ENCODE measurements at regions not wholly inside any gene's neighbourhood (a gene's known extent, or its start where the extent isn't known, plus 50 kb on each side); places are given as distances from the start of the nearest gene placed in this dataset.

DNA sequence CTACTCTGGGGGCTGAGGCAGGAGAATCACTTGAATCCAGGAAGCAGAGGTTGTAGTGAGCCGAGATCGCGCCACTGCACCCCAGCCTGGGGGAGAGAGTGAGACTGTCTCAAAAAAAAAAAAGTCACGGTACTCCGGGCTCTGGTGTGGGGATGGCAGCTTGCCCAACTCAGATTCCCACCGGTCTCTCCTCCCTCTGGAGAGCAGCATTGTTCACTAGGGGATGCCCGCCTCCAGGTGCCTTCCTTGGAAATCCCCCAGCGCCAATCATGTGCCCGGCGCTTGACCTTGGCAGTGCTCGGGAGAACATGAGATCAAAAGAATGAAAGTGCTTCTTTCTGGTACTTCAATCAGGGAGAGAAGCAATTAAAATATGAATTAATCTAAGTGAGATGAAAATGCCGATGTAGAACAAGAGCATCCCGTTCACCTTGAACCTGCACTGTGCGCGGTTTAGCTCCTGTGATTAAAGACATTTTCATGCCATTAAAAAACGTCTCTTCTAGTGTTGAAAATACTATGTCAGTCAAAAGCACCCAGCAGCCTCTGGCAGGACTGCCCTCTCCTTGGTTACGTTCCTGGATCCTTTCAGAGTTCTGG lies 1127.3 kb upstream of the AUTS2 start:
- Histone ChIP-seq H3K27me3 (ENCODE audit: insufficient read depth, low read length) (no peaks in the 10 kb centered on the region), H3K4me3 (ENCODE audit: low read length) (no peak overlapping the region), H3K36me3 (ENCODE audit: insufficient read depth, low read depth, low read length) (no peaks in the 10 kb centered on the region), H3K9ac (ENCODE audit: low read depth, low read length) (no peak overlapping the region), H3K9me3 (ENCODE audit: insufficient read depth, low read depth, low read length) (no peaks in the 10 kb centered on the region), H3K4me1 (ENCODE audit: insufficient read depth, low read length) (no peaks in the 10 kb centered on the region), H3K27ac (ENCODE audit: low read length) (no peak overlapping the region)

DNA sequence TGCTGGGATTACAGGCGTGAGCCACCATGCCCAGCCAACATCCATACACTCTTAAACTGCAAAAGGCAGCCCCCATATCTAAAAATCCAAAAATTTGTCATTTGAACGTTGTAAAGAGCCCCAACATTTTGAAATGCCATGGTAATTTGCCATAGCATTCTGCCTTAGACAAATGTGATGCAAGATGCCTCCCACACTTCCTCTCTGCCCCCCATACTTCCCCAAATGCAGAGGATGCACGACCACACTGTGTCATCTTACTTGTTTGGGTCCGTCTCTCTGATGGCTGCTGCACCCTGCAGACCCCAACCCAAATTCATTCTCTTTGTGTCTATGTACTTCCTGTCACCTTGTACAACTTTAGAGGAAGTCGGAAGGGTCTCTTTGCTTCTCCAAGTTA lies 1125.6 kb upstream of the AUTS2 start:
- Histone ChIP-seq H3K9ac (ENCODE audit: low read depth, low read length) (no peak overlapping the region), H3K4me1 (ENCODE audit: insufficient read depth, low read length) (no peaks in the 10 kb centered on the region), H3K36me3 (ENCODE audit: insufficient read depth, low read depth, low read length) (no peaks in the 10 kb centered on the region), H3K27ac (ENCODE audit: low read length) (no peak overlapping the region), H3K27me3 (ENCODE audit: insufficient read depth, low read length) (no peaks in the 10 kb centered on the region), H3K4me3 (ENCODE audit: low read length) (no peak overlapping the region), H3K9me3 (ENCODE audit: insufficient read depth, low read depth, low read length) (no peaks in the 10 kb centered on the region)

DNA sequence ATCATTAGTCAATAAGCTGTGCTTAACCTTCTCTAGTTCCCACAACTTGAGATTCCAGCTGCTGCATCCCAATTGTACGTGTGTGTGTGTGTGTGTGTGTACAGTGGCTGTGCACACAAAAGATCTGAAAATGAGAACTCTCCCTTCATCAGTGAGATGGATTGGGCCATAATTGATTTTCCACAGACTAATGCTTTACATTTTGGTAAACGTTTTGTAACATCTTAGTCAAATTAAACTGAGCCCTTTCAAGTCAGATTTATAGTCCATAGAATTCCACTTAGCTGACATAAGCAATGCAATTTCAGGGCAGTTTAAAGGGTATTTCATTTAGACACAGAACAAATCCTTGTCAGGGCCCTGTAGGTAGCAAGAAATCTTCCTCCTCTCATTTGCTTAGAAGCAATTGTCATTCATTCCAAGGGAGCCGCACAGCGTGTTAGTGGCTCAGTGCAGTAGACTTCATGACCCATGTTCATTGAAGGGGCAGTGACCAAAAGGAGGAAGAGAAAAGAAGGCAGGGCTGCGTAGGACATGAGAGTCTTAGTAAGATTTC lies 1123.5 kb upstream of the AUTS2 start:
- H3K4me3 ChIP-seq (ENCODE audit: low read length): no peak overlapping the region
- no peak overlapping the region for H3K9ac ChIP-seq (ENCODE audit: low read depth, low read length)
- H3K27ac ChIP-seq (ENCODE audit: low read length): no peak overlapping the region
- H3K36me3 ChIP-seq (ENCODE audit: insufficient read depth, low read depth, low read length): no peaks in the 10 kb centered on the region
- no peaks in the 10 kb centered on the region for H3K9me3 ChIP-seq (ENCODE audit: insufficient read depth, low read depth, low read length)
- no peaks in the 10 kb centered on the region for H3K27me3 ChIP-seq (ENCODE audit: insufficient read depth, low read length)
- H3K4me1 ChIP-seq (ENCODE audit: insufficient read depth, low read length): no peaks in the 10 kb centered on the region

DNA sequence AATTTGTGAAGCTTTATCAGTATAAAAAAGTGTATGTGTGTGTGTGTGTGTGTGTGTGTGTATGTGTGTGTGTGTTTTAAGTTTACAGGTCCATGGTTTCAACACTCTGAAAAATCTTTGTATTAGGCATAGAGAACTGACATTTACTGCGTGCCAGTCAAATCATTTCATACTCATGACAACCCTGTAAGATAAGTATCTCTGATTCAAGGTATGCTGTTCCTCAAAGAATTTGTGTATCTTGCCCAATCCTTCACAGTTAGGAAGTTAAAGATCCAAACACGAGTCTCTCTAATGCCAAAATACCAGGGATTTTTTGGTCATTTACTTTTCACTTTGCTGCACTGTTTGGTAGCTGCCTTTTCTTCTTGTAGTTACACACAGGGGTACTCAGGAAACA lies 1121.3 kb upstream of the AUTS2 start:
- no peaks in the 10 kb centered on the region for H3K36me3 ChIP-seq (ENCODE audit: insufficient read depth, low read depth, low read length)
- H3K9me3 ChIP-seq (ENCODE audit: insufficient read depth, low read depth, low read length): no peaks in the 10 kb centered on the region
- H3K9ac ChIP-seq (ENCODE audit: low read depth, low read length): no peak overlapping the region
- no peak overlapping the region for H3K27ac ChIP-seq (ENCODE audit: low read length)
- no peaks in the 10 kb centered on the region for H3K4me1 ChIP-seq (ENCODE audit: insufficient read depth, low read length)
- H3K4me3 ChIP-seq (ENCODE audit: low read length): no peak overlapping the region
- no peaks in the 10 kb centered on the region for H3K27me3 ChIP-seq (ENCODE audit: insufficient read depth, low read length)

DNA sequence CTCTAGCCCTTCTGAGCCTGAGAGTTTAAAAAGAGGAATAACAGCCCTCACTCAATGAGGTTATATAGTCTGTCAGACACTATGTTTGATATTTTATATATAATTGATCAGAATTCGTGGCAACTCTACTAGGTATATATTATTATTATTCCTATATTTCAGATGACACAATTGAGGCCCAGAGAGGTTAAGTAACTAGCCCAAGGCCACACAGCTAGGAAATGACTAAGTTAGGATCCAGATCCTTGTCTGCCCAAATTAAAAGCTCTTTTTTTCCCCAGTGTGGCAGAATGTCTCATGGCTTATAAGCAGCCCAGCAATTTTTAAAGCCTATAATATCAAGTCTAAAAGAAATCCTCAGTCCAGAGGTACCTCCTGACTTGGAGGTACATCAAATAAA lies 1119.9 kb upstream of the AUTS2 start:
- no peaks in the 10 kb centered on the region for H3K9me3 ChIP-seq (ENCODE audit: insufficient read depth, low read depth, low read length)

DNA sequence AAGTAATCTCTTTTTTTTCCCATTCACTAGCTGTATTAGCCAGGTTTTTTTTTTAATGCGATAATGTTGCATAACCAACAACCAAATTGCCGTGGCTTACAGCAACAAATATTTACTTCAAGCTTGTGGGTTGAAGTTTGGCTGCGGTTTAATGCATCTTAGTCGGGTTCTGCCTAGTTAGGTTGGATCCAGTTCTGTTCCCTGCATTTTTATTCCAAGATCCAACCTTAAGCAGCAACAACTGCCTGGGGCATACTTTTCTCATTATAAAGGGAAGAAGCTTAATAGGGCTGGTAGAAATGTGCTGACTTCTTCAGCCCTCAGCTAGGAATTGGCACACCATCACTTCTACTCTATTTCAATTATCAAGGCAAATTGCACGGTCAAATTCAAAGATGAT lies 1115.5 kb upstream of the AUTS2 start:
- Histone ChIP-seq H3K4me1 (ENCODE audit: insufficient read depth, low read length) (no peaks in the 10 kb centered on the region), H3K9me3 (ENCODE audit: insufficient read depth, low read depth, low read length) (no peaks in the 10 kb centered on the region), H3K36me3 (ENCODE audit: insufficient read depth, low read depth, low read length) (no peaks in the 10 kb centered on the region), H3K9ac (ENCODE audit: low read depth, low read length) (no peak overlapping the region), H3K4me3 (ENCODE audit: low read length) (no peak overlapping the region), H3K27me3 (ENCODE audit: insufficient read depth, low read length) (no peaks in the 10 kb centered on the region), H3K27ac (ENCODE audit: low read length) (no peak overlapping the region)

More for the DNA sequence above, 1119.9 kb upstream of the AUTS2 start:
- H3K27ac ChIP-seq (ENCODE audit: low read length): no peak overlapping the region
- no peaks in the 10 kb centered on the region for H3K36me3 ChIP-seq (ENCODE audit: insufficient read depth, low read depth, low read length)
- H3K27me3 ChIP-seq (ENCODE audit: insufficient read depth, low read length): no peaks in the 10 kb centered on the region
- H3K4me3 ChIP-seq (ENCODE audit: low read length): no peak overlapping the region
- H3K9ac ChIP-seq (ENCODE audit: low read depth, low read length): no peak overlapping the region
- no peaks in the 10 kb centered on the region for H3K4me1 ChIP-seq (ENCODE audit: insufficient read depth, low read length)

DNA sequence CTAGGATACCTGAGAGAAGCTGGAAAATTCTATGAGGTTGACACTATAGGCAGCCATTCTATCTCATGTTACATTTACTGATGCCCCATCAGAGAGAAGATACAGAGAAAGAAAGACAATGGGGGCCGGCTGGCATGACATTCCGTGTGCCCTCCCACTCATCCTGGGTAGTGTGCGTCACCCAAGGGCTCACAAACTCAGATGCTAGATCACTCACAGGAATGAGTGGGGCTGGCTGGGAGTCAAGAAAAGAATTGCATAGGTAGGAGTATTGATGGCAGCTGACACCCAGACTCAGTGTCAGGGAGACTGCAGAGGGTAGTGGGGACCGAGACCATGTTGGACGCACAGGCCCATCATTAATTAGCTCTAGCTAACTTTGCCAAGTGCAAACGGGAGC lies 1113.5 kb upstream of the AUTS2 start:
- H3K27me3 ChIP-seq (ENCODE audit: insufficient read depth, low read length): no peaks in the 10 kb centered on the region

DNA sequence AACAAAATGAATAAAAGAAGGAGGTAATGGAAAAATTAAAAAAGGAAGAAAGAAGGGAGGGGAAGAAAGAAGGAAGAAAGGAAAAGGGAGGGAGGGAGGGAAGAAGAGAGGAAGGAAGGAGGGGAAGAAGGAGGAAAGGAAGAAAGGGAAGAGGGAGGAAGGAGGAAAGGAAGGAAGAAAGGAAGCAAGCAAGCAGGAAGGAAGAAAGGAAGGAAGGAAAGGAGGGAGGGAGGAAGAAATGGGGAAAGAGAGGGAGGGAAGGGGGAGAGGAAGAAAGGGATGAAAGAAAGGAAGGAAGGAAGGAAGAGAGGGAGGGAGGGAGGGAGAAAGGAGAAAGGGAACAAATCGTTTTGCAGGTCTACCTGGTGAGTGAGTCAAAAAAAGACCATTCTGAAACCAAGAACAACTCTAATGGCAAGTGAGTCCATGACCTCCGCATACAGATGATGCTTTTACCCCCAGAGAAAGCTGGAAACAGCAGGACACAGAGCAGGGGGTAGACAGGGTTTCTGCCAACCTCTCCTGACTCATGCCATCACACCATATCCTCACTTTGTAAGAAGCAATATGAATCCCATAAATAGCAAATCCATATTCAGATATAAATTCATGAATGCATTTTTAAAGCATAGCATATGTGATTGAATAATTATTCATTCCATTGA lies 1112.9 kb upstream of the AUTS2 start:
- Histone ChIP-seq H3K4me1 (ENCODE audit: insufficient read depth, low read length) (no peaks in the 10 kb centered on the region), H3K27me3 (ENCODE audit: insufficient read depth, low read length) (no peaks in the 10 kb centered on the region), H3K9me3 (ENCODE audit: insufficient read depth, low read depth, low read length) (no peaks in the 10 kb centered on the region), H3K9ac (ENCODE audit: low read depth, low read length) (no peak overlapping the region), H3K4me3 (ENCODE audit: low read length) (no peak overlapping the region), H3K27ac (ENCODE audit: low read length) (no peak overlapping the region), H3K36me3 (ENCODE audit: insufficient read depth, low read depth, low read length) (no peaks in the 10 kb centered on the region)

More for the DNA sequence above, 1113.5 kb upstream of the AUTS2 start:
- Histone ChIP-seq H3K9me3 (ENCODE audit: insufficient read depth, low read depth, low read length) (no peaks in the 10 kb centered on the region), H3K27ac (ENCODE audit: low read length) (no peak overlapping the region), H3K4me3 (ENCODE audit: low read length) (no peak overlapping the region), H3K9ac (ENCODE audit: low read depth, low read length) (no peak overlapping the region), H3K4me1 (ENCODE audit: insufficient read depth, low read length) (no peaks in the 10 kb centered on the region), H3K36me3 (ENCODE audit: insufficient read depth, low read depth, low read length) (no peaks in the 10 kb centered on the region)

DNA sequence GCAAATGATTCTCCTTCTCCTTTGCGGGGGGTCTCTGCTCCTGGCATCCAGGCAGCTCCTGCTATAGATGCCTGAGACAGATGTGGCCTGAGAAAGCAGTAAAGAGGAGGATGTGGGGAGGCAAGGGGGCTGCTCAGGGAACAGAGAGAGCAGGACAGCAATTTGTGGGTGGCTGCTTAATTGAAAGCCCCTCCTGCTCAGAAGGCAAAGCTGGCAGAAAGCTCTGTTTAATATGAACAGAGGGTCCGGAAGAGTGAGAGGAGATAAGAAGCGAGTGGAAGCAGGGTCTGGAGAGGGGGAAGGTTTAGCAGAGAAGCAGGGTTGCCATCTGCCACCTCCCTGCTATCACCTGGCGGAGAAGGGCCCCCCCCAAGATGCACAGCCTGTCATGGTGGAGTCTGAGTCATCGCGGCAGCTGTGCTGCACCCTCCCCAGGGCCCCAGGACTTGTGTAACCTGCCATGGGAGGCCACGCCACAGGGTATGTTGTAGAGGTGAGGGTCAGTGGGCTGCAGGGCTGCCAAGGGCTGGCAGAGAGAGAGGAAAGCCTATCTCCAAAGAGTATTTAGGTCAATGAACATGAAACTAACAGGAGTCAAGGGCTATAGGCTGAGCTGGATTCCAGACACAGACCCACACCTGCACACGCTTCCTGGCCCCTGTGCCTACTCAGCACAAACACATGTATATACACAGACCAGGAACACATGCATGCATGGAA lies 1109.8 kb upstream of the AUTS2 start:
- H3K9me3 ChIP-seq (ENCODE audit: insufficient read depth, low read depth, low read length): no peaks in the 10 kb centered on the region
- H3K27me3 ChIP-seq (ENCODE audit: insufficient read depth, low read length): no peaks in the 10 kb centered on the region
- H3K36me3 ChIP-seq (ENCODE audit: insufficient read depth, low read depth, low read length): no peaks in the 10 kb centered on the region
- H3K4me1 ChIP-seq (ENCODE audit: insufficient read depth, low read length): no peaks in the 10 kb centered on the region
- H3K4me3 ChIP-seq (ENCODE audit: low read length): no peak overlapping the region
- no peak overlapping the region for H3K27ac ChIP-seq (ENCODE audit: low read length)
- no peak overlapping the region for H3K9ac ChIP-seq (ENCODE audit: low read depth, low read length)

DNA sequence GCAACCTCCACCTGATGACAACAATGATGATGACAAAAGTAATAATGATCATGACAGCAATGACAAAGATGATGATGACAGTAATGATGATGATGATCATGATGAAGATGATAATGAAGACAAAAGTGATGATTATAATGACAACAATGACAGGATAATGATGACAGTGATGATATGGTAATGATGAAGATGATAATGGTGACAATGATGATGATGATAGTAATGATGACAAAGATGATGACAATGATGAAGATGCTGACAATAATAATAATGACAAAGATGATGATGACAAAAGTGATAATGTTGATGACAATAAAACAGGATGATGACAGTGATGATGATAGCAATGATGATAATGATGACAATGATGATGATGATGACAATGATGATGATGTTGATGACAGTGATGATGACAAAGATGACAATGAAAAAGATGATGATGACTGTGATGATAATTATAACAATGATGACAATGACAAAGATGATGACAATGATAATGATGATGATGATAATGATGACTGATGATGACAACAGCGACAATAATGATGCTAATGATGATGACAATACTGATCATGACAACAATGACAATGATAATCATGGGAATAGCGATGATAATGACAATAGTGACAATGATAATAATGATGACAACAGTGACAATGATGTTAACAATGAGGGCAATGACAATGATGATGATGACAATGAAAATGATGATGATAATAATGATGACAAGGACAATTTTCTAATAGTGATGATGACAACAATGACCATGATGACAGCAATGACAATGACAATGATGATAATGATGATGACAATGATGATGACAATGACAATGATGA lies 1106.5 kb upstream of the AUTS2 start:
- H3K9me3 ChIP-seq (ENCODE audit: insufficient read depth, low read depth, low read length): no peaks in the 10 kb centered on the region
- no peak overlapping the region for H3K9ac ChIP-seq (ENCODE audit: low read depth, low read length)
- H3K36me3 ChIP-seq (ENCODE audit: insufficient read depth, low read depth, low read length): no peaks in the 10 kb centered on the region
- H3K4me1 ChIP-seq (ENCODE audit: insufficient read depth, low read length): no peaks in the 10 kb centered on the region
- H3K27me3 ChIP-seq (ENCODE audit: insufficient read depth, low read length): no peaks in the 10 kb centered on the region
- H3K4me3 ChIP-seq (ENCODE audit: low read length): no peak overlapping the region
- H3K27ac ChIP-seq (ENCODE audit: low read length): no peak overlapping the region

DNA sequence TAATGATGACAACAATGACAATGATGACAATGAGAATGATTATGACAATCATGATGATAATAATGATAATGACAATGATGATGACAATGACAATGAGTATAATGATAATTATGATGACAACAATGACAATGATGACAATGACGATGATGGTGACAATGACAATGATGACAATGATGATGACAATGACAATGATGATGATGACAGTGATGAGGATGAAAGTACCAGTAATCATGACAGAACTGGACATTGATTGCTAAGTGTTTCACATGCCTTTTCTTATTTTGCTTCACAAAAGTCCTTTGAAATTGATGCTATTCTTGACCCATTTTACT lies 1106.0 kb upstream of the AUTS2 start:
- H3K27ac ChIP-seq (ENCODE audit: low read length): no peak overlapping the region
- no peaks in the 10 kb centered on the region for H3K9me3 ChIP-seq (ENCODE audit: insufficient read depth, low read depth, low read length)
- no peaks in the 10 kb centered on the region for H3K36me3 ChIP-seq (ENCODE audit: insufficient read depth, low read depth, low read length)
- no peaks in the 10 kb centered on the region for H3K27me3 ChIP-seq (ENCODE audit: insufficient read depth, low read length)
- H3K9ac ChIP-seq (ENCODE audit: low read depth, low read length): no peak overlapping the region
- H3K4me1 ChIP-seq (ENCODE audit: insufficient read depth, low read length): no peaks in the 10 kb centered on the region
- no peak overlapping the region for H3K4me3 ChIP-seq (ENCODE audit: low read length)

All from iPS-20b (cell line).